PFSK-1 (cell line): ENCODE measurements at regions not wholly inside any gene's neighbourhood (a gene's known extent, or its start where the extent isn't known, plus 50 kb on each side); places are given as distances from the start of the nearest gene placed in this dataset.

Experiments used
- FOXP2 ChIP-seq: optimal IDR thresholded peaks from 2 replicates; pipeline ENCODE3; 2011; ENCODE audit warnings: borderline replicate concordance, control low read depth, inconsistent platforms; ENCODE audit not compliant: insufficient read depth; ENCODE audit errors: extremely low read length, extremely low read depth
- POLR2AphosphoS5 ChIP-seq: IDR thresholded peaks from 2 replicates; pipeline ENCODE4 v1.6.1; 2012; ENCODE audit warnings: low read depth, mild to moderate bottlenecking, control low read depth, low read length, moderate library complexity
- SIN3A ChIP-seq: IDR thresholded peaks from 2 replicates; pipeline ENCODE4 v1.6.1; 2012; ENCODE audit warnings: mild to moderate bottlenecking, low read length, moderate library complexity, borderline replicate concordance; ENCODE audit not compliant: insufficient read depth
- TAF1 ChIP-seq: IDR thresholded peaks from 2 replicates; pipeline ENCODE4 v1.6.1; 2012; ENCODE audit warnings: low read length, control low read depth, borderline replicate concordance; ENCODE audit not compliant: insufficient read depth
- TF ChIP-seq, protein P1 (sequence below), 2 experiments: IDR thresholded peaks; 2 replicates each; pipeline versions ENCODE4 v1.6.1 to v1.8.0; 2011 to 2012; ENCODE audit warnings: low read depth in 2 of 2, low read length in 2 of 2, control low read depth in 1 of 2, inconsistent platforms in 1 of 2, mild to moderate bottlenecking in 1 of 2, moderate library complexity in 1 of 2; ENCODE audit not compliant: insufficient read depth in 1 of 2

DNA sequence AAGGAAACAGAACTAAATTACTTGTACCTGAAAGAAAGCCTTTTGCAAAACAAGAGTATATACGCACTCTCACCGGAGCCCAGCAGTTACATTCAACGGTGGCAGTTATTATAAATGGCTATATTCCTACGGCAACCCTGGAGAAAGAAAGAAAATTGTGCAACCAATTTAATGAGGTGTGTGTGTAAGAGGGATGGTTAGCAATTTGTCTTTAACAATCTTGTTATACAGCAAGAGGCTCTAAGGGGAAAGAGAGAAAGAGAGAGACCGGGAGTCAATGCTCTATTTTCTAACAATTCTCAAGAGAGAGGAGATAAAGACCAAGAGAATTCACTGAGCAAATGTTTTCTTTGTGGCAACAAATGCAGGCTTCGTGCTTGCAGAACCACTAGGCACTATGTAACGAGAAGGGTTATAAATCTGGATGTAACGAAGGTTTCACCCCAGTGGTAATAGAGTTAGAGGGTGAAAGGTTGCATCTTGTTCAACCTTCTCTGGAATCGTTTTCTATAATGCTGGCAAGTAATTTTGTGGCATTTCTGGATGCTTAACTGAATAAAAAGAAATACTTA, 359.1 kb upstream of the SPRED2 start:
- TF ChIP-seq SIN3A (no peak), TAF1 (no peak), POLR2AphosphoS5 (no peak)
- TF ChIP-seq, protein P1, sequence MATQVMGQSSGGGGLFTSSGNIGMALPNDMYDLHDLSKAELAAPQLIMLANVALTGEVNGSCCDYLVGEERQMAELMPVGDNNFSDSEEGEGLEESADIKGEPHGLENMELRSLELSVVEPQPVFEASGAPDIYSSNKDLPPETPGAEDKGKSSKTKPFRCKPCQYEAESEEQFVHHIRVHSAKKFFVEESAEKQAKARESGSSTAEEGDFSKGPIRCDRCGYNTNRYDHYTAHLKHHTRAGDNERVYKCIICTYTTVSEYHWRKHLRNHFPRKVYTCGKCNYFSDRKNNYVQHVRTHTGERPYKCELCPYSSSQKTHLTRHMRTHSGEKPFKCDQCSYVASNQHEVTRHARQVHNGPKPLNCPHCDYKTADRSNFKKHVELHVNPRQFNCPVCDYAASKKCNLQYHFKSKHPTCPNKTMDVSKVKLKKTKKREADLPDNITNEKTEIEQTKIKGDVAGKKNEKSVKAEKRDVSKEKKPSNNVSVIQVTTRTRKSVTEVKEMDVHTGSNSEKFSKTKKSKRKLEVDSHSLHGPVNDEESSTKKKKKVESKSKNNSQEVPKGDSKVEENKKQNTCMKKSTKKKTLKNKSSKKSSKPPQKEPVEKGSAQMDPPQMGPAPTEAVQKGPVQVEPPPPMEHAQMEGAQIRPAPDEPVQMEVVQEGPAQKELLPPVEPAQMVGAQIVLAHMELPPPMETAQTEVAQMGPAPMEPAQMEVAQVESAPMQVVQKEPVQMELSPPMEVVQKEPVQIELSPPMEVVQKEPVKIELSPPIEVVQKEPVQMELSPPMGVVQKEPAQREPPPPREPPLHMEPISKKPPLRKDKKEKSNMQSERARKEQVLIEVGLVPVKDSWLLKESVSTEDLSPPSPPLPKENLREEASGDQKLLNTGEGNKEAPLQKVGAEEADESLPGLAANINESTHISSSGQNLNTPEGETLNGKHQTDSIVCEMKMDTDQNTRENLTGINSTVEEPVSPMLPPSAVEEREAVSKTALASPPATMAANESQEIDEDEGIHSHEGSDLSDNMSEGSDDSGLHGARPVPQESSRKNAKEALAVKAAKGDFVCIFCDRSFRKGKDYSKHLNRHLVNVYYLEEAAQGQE (IDR thresholded peaks at IDR 0.05; ENCODE audit: insufficient read depth in 1 of 2, low read depth in 2 of 2, low read length in 2 of 2), result no peak

DNA sequence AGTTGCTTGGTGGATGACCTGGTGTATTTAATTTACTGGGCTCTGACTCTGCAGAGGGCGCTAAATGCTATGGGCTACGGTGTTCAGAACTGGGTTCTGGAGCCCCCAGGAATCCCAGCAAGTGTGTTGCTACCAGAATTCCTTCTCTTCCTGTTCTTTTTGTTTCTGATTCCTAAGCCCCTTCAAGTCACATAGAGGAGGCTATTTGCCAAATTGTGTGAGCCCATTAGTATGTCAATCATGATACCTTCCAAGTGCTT, 358.2 kb upstream of the SPRED2 start:
- TF ChIP-seq, protein P1 (IDR thresholded peaks at IDR 0.05; ENCODE audit: insufficient read depth in 1 of 2, low read depth in 2 of 2, low read length in 2 of 2), result no peak
- TF ChIP-seq SIN3A (no peak), TAF1 (no peak), POLR2AphosphoS5 (no peak), FOXP2 (no peak)

DNA sequence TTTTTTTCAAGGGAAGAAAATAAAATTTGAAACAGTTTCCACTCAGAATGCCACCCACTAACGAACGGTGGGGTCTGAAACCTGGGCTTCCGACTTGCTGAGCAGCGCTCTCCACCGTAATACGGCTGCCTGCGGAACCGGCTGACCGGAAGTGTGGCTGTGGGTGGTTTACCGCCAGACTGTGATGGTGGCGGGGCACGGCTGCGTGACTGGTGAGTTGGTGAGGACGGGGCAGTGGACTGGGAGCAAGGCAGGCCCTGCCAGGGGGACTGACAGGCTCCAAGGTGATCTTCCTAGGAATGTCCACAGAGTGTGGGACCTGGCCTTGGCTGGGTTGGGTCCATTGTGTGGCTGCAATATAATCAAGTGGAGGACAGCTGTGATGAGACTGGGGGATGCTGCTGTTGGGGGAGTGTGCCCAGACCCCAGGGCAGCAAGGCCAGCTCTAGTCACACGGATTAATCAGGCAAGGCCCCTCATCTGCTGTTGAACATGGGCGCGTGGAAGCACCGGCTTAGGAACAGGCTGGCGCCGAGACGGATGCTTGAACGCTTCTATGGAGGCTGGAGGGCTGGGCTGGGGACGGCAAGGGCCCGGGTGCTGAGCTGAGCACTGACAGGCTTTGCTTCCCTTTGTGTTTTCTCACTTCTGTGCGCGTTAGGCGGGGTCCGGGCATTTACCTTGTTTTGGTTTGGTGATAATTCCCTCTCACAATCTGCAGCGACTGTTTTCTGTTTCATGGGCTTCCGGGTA, 357.7 kb upstream of the SPRED2 start:
- no peak for TF ChIP-seq FOXP2
- no peak for TF ChIP-seq TAF1
- TF ChIP-seq, protein P1 (IDR thresholded peaks at IDR 0.05; ENCODE audit: insufficient read depth in 1 of 2, low read depth in 2 of 2, low read length in 2 of 2), result no peak
- TF ChIP-seq POLR2AphosphoS5, result no peak
- TF ChIP-seq SIN3A, result no peak

DNA sequence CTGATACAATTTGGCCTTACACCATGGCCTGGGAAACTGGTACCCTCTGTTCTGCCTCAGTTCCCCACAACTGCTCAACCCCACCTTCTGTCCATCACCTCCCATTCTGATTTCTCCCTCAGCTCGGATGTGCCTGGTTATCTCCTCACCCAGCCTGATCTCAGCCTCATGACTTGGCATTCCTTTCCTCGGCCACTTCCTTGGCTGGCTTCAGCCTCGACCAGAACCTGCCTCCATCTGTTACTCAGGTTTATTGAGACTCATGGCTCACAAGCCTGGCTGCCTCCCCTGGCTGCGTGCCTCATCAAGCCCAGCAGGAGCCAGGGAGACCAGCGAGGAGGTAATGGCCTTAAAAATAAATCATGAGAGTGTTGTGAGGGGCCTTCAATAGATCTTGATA, 356.2 kb upstream of the SPRED2 start:
- TF ChIP-seq TAF1 (no peak), FOXP2 (no peak), POLR2AphosphoS5 (no peak), SIN3A (no peak)
- TF ChIP-seq, protein P1 (IDR thresholded peaks at IDR 0.05; ENCODE audit: insufficient read depth in 1 of 2, low read depth in 2 of 2, low read length in 2 of 2), result no peak

DNA sequence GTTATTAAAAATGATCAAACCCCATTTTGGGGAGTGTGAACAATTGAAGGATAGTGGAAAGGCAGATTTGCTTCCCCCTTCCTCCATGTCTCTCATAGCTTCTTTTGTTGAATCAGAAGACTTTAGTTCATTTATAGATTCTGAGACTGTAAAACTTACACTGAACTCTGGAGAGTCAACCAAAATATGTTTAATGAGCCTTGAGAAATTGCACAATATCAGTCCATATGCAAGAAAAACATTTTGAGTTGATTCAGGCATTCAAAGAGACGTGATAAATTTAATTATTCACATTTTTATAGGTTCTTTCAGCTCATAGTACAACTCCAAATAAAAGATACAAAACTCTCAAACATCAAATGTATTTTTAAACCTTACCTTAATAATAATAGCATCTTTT, 354.4 kb upstream of the SPRED2 start:
- TF ChIP-seq, protein P1 (IDR thresholded peaks at IDR 0.05; ENCODE audit: insufficient read depth in 1 of 2, low read depth in 2 of 2, low read length in 2 of 2), result no peak
- TF ChIP-seq TAF1 (no peak), POLR2AphosphoS5 (no peak), SIN3A (no peak), FOXP2 (no peak)
